CD4-positive, alpha-beta T cell treated with Interleukin-21 for 1 hour (primary cell): ENCODE measurements at regions not wholly inside any gene's neighbourhood (a gene's known extent, or its start where the extent isn't known, plus 50 kb on each side); places are given as distances from the start of the nearest gene placed in this dataset.
"Not testable (repeated sequence)": the region's sequence is repeated elsewhere in the genome, so short reads cannot be mapped to it uniquely, and the experiment has no call there.

Experiments
- DNase-seq: peaks from one replicate; pipeline ENCODE4 v3.0.0-alpha.2; 2020

- no peak for DNase-seq
Measured at GRCh38 chr2:35293261-35293660, 1062.3 kb upstream of the CRIM1 start.

GRCh38 chr2:35292199-35292598, 1063.4 kb upstream of the CRIM1 start:
- no peak for DNase-seq

GRCh38 chr2:35281702-35282101, 1073.9 kb upstream of the CRIM1 start:
- no peak for DNase-seq

GRCh38 chr2:35255826-35256225, 1099.8 kb upstream of the CRIM1 start:
- no peak for DNase-seq

GRCh38 chr2:35251156-35251555, 1104.4 kb upstream of the CRIM1 start:
- no peak for DNase-seq

- DNase-seq = no peak
Measured at GRCh38 chr2:35246702-35247101, 1108.9 kb upstream of the CRIM1 start.

- DNase-seq = no peak
Measured at GRCh38 chr2:35228584-35228983, 1127.0 kb upstream of the CRIM1 start.

GRCh38 chr2:35220461-35220860, 1135.1 kb upstream of the CRIM1 start:
- DNase-seq = no peak

GRCh38 chr2:35204881-35205280, 1150.7 kb upstream of the CRIM1 start:
- DNase-seq = no peak

GRCh38 chr2:35204323-35204722, 1151.3 kb upstream of the CRIM1 start:
- DNase-seq = no peak

GRCh38 chr2:35199298-35199697, 1156.3 kb upstream of the CRIM1 start:
- DNase-seq = no peak

GRCh38 chr2:35185861-35186412, 1169.6 kb upstream of the CRIM1 start:
- no peak for DNase-seq

- no peak for DNase-seq
Measured at GRCh38 chr2:35184471-35184870, 1171.1 kb upstream of the CRIM1 start.

GRCh38 chr2:35176726-35177125, 1178.9 kb upstream of the CRIM1 start:
- DNase-seq = not testable (repeated sequence)

- DNase-seq = no peak
Measured at GRCh38 chr2:35174845-35175244, 1180.7 kb upstream of the CRIM1 start.

- DNase-seq = no peak
Measured at GRCh38 chr2:35172687-35173086, 1182.9 kb upstream of the CRIM1 start.

- DNase-seq = no peak
Measured at GRCh38 chr2:35168351-35168750, 1187.2 kb upstream of the CRIM1 start.

GRCh38 chr2:35163948-35164347, 1191.6 kb upstream of the CRIM1 start:
- no peak for DNase-seq

- no peak for DNase-seq
Measured at GRCh38 chr2:35160871-35161270, 1194.7 kb upstream of the CRIM1 start.

- no peak for DNase-seq
Measured at GRCh38 chr2:35125871-35126270, 1229.7 kb upstream of the CRIM1 start.

- no peak for DNase-seq
Measured at GRCh38 chr2:35125278-35125677, 1230.3 kb upstream of the CRIM1 start.

GRCh38 chr2:35116151-35116550, 1239.4 kb upstream of the CRIM1 start:
- no peak for DNase-seq

- no peak for DNase-seq
Measured at GRCh38 chr2:35114765-35115164, 1240.8 kb upstream of the CRIM1 start.

- not testable (repeated sequence) for DNase-seq
Measured at GRCh38 chr2:35112367-35112766, 1243.2 kb upstream of the CRIM1 start.

GRCh38 chr2:35104309-35104708, 1251.3 kb upstream of the CRIM1 start:
- no peak for DNase-seq

- DNase-seq = no peak
Measured at GRCh38 chr2:35099342-35099741, 1256.2 kb upstream of the CRIM1 start.
